DMS53 (cell line): ENCODE measurements at regions not wholly inside any gene's neighbourhood (a gene's known extent, or its start where the extent isn't known, plus 50 kb on each side); places are given as distances from the start of the nearest gene placed in this dataset.
"Not testable (repeated sequence)": the region's sequence is repeated elsewhere in the genome, so short reads cannot be mapped to it uniquely, and the experiment has no call there.

Experiments
- DNase-seq: peaks from one replicate; lab custom pipeline; 2025; lab: John Stamatoyannopoulos, UW

GRCh38 chr9:102941868-102942267 is 53.3 kb upstream of the CYLC2 start:
- DNase-seq = no peak

GRCh38 chr9:102922526-102922925 is 72.6 kb upstream of the CYLC2 start:
- DNase-seq = no peak

GRCh38 chr9:102911185-102911584 is 83.9 kb upstream of the CYLC2 start:
- no peak for DNase-seq

GRCh38 chr9:102905795-102906194 is 89.3 kb upstream of the CYLC2 start:
- not testable (repeated sequence) for DNase-seq

GRCh38 chr9:102892025-102892424 is 103.1 kb upstream of the CYLC2 start:
- no peak for DNase-seq

- DNase-seq = peak; percentile 0
These were observed 106.4 kb upstream of the CYLC2 start for GRCh38 chr9:102888747-102889146.

- DNase-seq = no peak
These were observed 119.4 kb upstream of the CYLC2 start for GRCh38 chr9:102875687-102876086.

GRCh38 chr9:102867488-102867887 is 127.6 kb upstream of the CYLC2 start:
- DNase-seq = peak; percentile 4

GRCh38 chr9:102862478-102862877 is 132.7 kb upstream of the CYLC2 start:
- no peak for DNase-seq

- no peak for DNase-seq
These were observed 139.5 kb upstream of the CYLC2 start for GRCh38 chr9:102855641-102856040.

- DNase-seq = no peak
These were observed 149.2 kb upstream of the CYLC2 start for GRCh38 chr9:102845827-102846371.

GRCh38 chr9:102844716-102845115 is 150.4 kb upstream of the CYLC2 start:
- DNase-seq = no peak

- no peak for DNase-seq
These were observed 152.7 kb upstream of the CYLC2 start for GRCh38 chr9:102842423-102842822.

GRCh38 chr9:102841376-102841775 is 153.8 kb upstream of the CYLC2 start:
- peak; percentile 18 for DNase-seq

- peak; percentile 71 for DNase-seq
These were observed 154.8 kb upstream of the CYLC2 start for GRCh38 chr9:102840335-102840734.

- peak; percentile 28 for DNase-seq
These were observed 162.3 kb upstream of the CYLC2 start for GRCh38 chr9:102832814-102833213.

- DNase-seq = no peak
These were observed 198.9 kb upstream of the CYLC2 start for GRCh38 chr9:102796244-102796643.

GRCh38 chr9:102795532-102795931 is 199.6 kb upstream of the CYLC2 start:
- DNase-seq = no peak

GRCh38 chr9:102779356-102779755 is 215.8 kb upstream of the CYLC2 start:
- peak; percentile 5 for DNase-seq

GRCh38 chr9:102778746-102779145 is 216.4 kb upstream of the CYLC2 start:
- no peak for DNase-seq

GRCh38 chr9:102770704-102771103 is 224.4 kb upstream of the CYLC2 start:
- no peak for DNase-seq

GRCh38 chr9:102769307-102769706 is 225.8 kb upstream of the CYLC2 start:
- no peak for DNase-seq

- no peak for DNase-seq
These were observed 227.1 kb upstream of the CYLC2 start for GRCh38 chr9:102768002-102768401.

GRCh38 chr9:102767076-102767475 is 228.1 kb upstream of the CYLC2 start:
- no peak for DNase-seq

- no peak for DNase-seq
These were observed 254.6 kb upstream of the CYLC2 start for GRCh38 chr9:102740578-102740977.
